ENCODE measurements at regions not wholly inside any gene's neighbourhood (a gene's known extent, or its start where the extent isn't known, plus 50 kb on each side); places are given as distances from the start of the nearest gene placed in this dataset.

- TF ChIP-seq CTCF (IDR thresholded peaks at IDR 0.05 in 2 of 3, conservative IDR thresholded peaks at IDR 0.05 in 1 of 3; ENCODE audit: borderline replicate concordance in 1 of 3, insufficient read depth in 1 of 3, low read depth in 2 of 3, low read length in 2 of 3) (no peak), ZBTB33 (IDR thresholded peaks at IDR 0.05; ENCODE audit: extremely low read depth, insufficient replicate concordance, low read length) (no peak), POLR2AphosphoS5 (IDR thresholded peaks at IDR 0.05; ENCODE audit: low read depth, low read length) (no peak), JUND (IDR thresholded peaks at IDR 0.05) (no peak), EZH2 (IDR thresholded peaks at IDR 0.05) (no peak), EGR1 (IDR thresholded peaks at IDR 0.05; ENCODE audit: low read depth) (no peak), POLR2A (IDR thresholded peaks at IDR 0.05; ENCODE audit: borderline replicate concordance, extremely low read depth, insufficient read depth, insufficient read length) (no peak), EZH2phosphoT487 (IDR thresholded peaks at IDR 0.05; ENCODE audit: borderline replicate concordance) (no peak), RAD21 (IDR thresholded peaks at IDR 0.05; ENCODE audit: low read depth) (no peak)
Observed at GRCh38 chr4:188683571-188683970, 544.3 kb downstream of the TRIML1 start.
